ENCODE measurements at regions not wholly inside any gene's neighbourhood (a gene's known extent, or its start where the extent isn't known, plus 50 kb on each side); places are given as distances from the start of the nearest gene placed in this dataset.

DNA sequence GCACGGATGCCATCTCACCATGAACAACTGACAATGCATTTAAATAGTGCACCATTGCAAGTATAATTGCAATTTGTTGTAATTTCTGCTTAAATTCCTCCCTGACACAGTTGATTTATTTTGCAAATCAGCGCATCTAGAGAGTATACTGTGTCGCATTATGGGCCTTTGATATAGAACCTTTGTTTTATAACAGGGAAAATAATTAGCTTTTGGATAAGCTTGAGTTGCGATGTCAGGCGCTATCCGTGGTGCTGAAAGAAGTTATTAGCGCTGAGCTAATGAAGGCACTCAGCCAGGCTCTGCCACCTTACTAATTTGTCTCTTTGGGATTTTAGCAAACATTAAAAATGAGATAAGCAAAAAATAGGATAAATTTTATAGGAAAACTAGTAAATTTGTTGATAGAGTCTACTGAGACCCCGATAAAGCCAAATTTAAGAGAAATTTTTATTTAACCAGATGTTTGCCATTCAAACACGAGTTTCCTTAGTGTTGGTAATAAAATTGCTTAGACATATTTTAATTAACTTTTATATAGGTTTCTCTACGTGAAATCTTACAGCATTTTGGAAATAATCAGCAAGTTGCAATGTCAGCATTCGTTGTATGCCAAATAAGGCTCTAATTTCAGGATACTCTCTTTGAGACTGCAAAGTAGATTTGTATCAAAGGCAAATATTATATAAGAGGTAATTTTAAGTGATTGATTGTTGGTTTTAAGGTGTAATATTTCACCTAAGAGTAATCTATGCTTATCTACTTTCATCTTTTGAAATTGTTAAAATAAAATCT is 355.5 kb downstream of the TLR4 start:
- Histone ChIP-seq H3K36me3 (no peaks in the 10 kb centered on the region), H3K4me2 (no peak overlapping the region), H2AFZ (replicated peaks) (no peak overlapping the region), H4K20me1 (ENCODE audit: low read depth) (peaks cover 5% of the 10 kb centered on the region), H3K4me3 (no peak overlapping the region), H3F3A (ENCODE audit: low read depth) (no peaks in the 10 kb centered on the region), H3K79me2 (ENCODE audit: low read depth) (no peaks in the 10 kb centered on the region), H3K27me3 (no peaks in the 10 kb centered on the region), H3K9ac (no peak overlapping the region), H3K27ac (no peak overlapping the region), H3K9me3 (ENCODE audit: low read depth) (no peaks in the 10 kb centered on the region), H3K4me1 (no peaks in the 10 kb centered on the region)
- no peaks in the 10 kb centered on the region for H3K4me1 Mint-ChIP-seq
- peaks cover 3% of the 10 kb centered on the region for H3K27me3 Mint-ChIP-seq (ENCODE audit: insufficient read depth, low read depth)
- DNase-seq (ENCODE audit: low spot score): peak; percentile 80
- H3K36me3 Mint-ChIP-seq: no peaks in the 10 kb centered on the region
- TF ChIP-seq, protein P1, sequence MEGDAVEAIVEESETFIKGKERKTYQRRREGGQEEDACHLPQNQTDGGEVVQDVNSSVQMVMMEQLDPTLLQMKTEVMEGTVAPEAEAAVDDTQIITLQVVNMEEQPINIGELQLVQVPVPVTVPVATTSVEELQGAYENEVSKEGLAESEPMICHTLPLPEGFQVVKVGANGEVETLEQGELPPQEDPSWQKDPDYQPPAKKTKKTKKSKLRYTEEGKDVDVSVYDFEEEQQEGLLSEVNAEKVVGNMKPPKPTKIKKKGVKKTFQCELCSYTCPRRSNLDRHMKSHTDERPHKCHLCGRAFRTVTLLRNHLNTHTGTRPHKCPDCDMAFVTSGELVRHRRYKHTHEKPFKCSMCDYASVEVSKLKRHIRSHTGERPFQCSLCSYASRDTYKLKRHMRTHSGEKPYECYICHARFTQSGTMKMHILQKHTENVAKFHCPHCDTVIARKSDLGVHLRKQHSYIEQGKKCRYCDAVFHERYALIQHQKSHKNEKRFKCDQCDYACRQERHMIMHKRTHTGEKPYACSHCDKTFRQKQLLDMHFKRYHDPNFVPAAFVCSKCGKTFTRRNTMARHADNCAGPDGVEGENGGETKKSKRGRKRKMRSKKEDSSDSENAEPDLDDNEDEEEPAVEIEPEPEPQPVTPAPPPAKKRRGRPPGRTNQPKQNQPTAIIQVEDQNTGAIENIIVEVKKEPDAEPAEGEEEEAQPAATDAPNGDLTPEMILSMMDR (IDR thresholded peaks at IDR 0.05): no peak
- TF ChIP-seq EZH2phosphoT487 (IDR thresholded peaks at IDR 0.05): peak; percentile 30
- no peak for TF ChIP-seq EZH2 (IDR thresholded peaks at IDR 0.05)
- H3K27ac Mint-ChIP-seq: no peak overlapping the region
- H3K4me3 Mint-ChIP-seq: no peak overlapping the region
- no peaks in the 10 kb centered on the region for H3K9me3 Mint-ChIP-seq

DNA sequence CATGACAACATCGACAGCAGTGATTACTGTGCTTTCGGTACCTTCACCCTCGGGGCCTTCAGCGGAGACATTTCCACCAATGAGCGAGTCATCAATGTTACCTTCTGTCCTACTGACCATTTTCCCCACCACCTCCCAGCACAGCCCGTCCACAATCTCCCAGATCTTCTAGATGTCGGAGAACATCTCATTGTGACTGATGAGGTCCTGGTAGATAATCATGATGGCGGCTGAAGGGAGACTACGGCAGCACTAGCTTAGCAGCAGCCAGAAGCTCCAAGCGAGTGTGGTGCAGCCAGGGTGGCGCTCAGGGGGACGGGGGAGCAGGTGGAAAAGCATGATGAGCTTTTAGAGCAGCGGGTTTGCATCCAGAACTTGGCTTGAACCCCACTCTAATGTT is 379.0 kb downstream of the TLR4 start:
- Histone ChIP-seq H3K9ac (no peak overlapping the region), H3K4me2 (no peak overlapping the region), H4K20me1 (ENCODE audit: low read depth) (no peaks in the 10 kb centered on the region), H3K4me1 (no peaks in the 10 kb centered on the region), H3F3A (ENCODE audit: low read depth) (no peaks in the 10 kb centered on the region), H3K9me3 (ENCODE audit: low read depth) (no peaks in the 10 kb centered on the region), H3K27me3 (no peaks in the 10 kb centered on the region), H3K27ac (no peak overlapping the region), H3K36me3 (no peaks in the 10 kb centered on the region), H3K79me2 (ENCODE audit: low read depth) (no peaks in the 10 kb centered on the region), H2AFZ (replicated peaks) (no peak overlapping the region), H3K4me3 (no peak overlapping the region)
- no peaks in the 10 kb centered on the region for H3K27me3 Mint-ChIP-seq (ENCODE audit: insufficient read depth, low read depth)
- no peak for DNase-seq (ENCODE audit: low spot score)
- no peak overlapping the region for H3K4me3 Mint-ChIP-seq
- H3K9me3 Mint-ChIP-seq: no peaks in the 10 kb centered on the region
- H3K27ac Mint-ChIP-seq: no peak overlapping the region
- H3K4me1 Mint-ChIP-seq: no peaks in the 10 kb centered on the region
- TF ChIP-seq EZH2 (IDR thresholded peaks at IDR 0.05): no peak
- no peaks in the 10 kb centered on the region for H3K36me3 Mint-ChIP-seq

DNA sequence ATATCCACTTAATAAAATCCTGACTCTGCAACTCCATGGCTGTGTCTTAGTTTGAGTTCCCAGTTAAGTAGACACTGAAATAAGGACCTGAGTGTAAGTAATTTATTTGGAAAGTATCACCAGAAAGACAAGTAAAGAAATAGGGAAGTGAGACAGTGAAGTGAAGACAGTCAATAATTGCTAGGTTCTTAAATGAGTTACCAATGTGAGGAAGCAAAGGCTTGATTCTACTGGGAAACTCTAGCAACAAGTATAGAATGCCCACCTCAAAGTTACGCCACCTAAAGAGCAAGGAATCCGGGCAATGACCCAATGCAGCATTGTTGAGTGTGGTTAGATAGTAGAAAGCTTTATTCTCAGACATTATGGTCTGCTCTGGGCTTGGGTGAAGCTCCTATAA is 383.9 kb downstream of the TLR4 start:
- H3K27ac ChIP-seq: no peak overlapping the region
- no peak overlapping the region for H3K9ac ChIP-seq
- H3F3A ChIP-seq (ENCODE audit: low read depth): no peaks in the 10 kb centered on the region
- H3K4me1 Mint-ChIP-seq: no peaks in the 10 kb centered on the region
- no peak overlapping the region for H3K4me3 ChIP-seq
- H3K36me3 Mint-ChIP-seq: no peaks in the 10 kb centered on the region
- H3K4me1 ChIP-seq: no peaks in the 10 kb centered on the region
- no peak overlapping the region for H3K27ac Mint-ChIP-seq
- H3K27me3 ChIP-seq: no peaks in the 10 kb centered on the region
- no peaks in the 10 kb centered on the region for H4K20me1 ChIP-seq (ENCODE audit: low read depth)
- no peaks in the 10 kb centered on the region for H3K27me3 Mint-ChIP-seq (ENCODE audit: insufficient read depth, low read depth)
- no peaks in the 10 kb centered on the region for H3K9me3 ChIP-seq (ENCODE audit: low read depth)
- H3K79me2 ChIP-seq (ENCODE audit: low read depth): no peaks in the 10 kb centered on the region
- no peak overlapping the region for H2AFZ ChIP-seq (replicated peaks)
- H3K36me3 ChIP-seq: no peaks in the 10 kb centered on the region
- TF ChIP-seq, protein P1 (IDR thresholded peaks at IDR 0.05): no peak
- TF ChIP-seq EZH2 (IDR thresholded peaks at IDR 0.05) (no peak), EZH2phosphoT487 (IDR thresholded peaks at IDR 0.05) (no peak)
- no peak for DNase-seq (ENCODE audit: low spot score)
- H3K4me2 ChIP-seq: no peak overlapping the region
- H3K4me3 Mint-ChIP-seq: no peak overlapping the region
- no peaks in the 10 kb centered on the region for H3K9me3 Mint-ChIP-seq

DNA sequence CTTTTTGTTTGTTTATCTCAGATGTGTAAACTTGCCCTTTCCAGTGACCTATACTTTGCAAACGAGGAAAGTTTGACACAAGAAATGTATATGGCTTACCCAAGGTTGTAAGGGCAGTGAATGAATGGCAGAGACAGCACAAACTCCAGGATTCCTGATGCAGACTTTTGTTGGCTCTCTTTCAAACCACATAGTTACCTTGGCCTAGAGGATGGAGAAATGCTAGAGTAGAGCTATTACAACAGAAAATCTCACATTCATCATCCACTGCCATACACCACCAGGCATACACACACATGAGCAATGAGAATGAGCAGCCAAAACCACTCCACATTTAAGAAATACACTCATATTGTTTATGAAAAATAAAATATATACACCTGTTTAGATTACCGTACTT is 387.0 kb downstream of the TLR4 start:
- H3K27ac Mint-ChIP-seq: no peak overlapping the region
- H3K4me3 Mint-ChIP-seq: no peak overlapping the region
- no peaks in the 10 kb centered on the region for H3K36me3 ChIP-seq

More for the DNA sequence above, 387.0 kb downstream of the TLR4 start:
- H2AFZ ChIP-seq (replicated peaks): no peak overlapping the region
- H4K20me1 ChIP-seq (ENCODE audit: low read depth): no peaks in the 10 kb centered on the region
- no peak overlapping the region for H3K27ac ChIP-seq
- H3K27me3 ChIP-seq: no peaks in the 10 kb centered on the region
- H3K9me3 ChIP-seq (ENCODE audit: low read depth): no peaks in the 10 kb centered on the region
- Mint-ChIP-seq H3K27me3 (ENCODE audit: insufficient read depth, low read depth) (no peaks in the 10 kb centered on the region), H3K4me1 (no peaks in the 10 kb centered on the region), H3K36me3 (no peaks in the 10 kb centered on the region), H3K9me3 (no peaks in the 10 kb centered on the region)
- no peak for TF ChIP-seq EZH2 (IDR thresholded peaks at IDR 0.05)
- no peak for TF ChIP-seq EZH2phosphoT487 (IDR thresholded peaks at IDR 0.05)
- TF ChIP-seq, protein P1 (IDR thresholded peaks at IDR 0.05): no peak
- no peaks in the 10 kb centered on the region for H3K79me2 ChIP-seq (ENCODE audit: low read depth)
- no peaks in the 10 kb centered on the region for H3F3A ChIP-seq (ENCODE audit: low read depth)
- no peaks in the 10 kb centered on the region for H3K4me1 ChIP-seq
- no peak overlapping the region for H3K4me2 ChIP-seq
- no peak overlapping the region for H3K9ac ChIP-seq
- no peak overlapping the region for H3K4me3 ChIP-seq
- no peak for DNase-seq (ENCODE audit: low spot score)
